HG03469 (cell line): ENCODE measurements at regions not wholly inside any gene's neighbourhood (a gene's known extent, or its start where the extent isn't known, plus 50 kb on each side); places are given as distances from the start of the nearest gene placed in this dataset.

Source experiments
- ATAC-seq: cut with Tn5 transposase; IDR thresholded peaks from one replicate; pipeline ENCODE4 v1.9.1; 2021; ENCODE audit warnings: mild to moderate bottlenecking, moderate library complexity, moderate number of reproducible peaks; ENCODE audit not compliant: unreplicated experiment

- ATAC-seq = no peak
Observed at GRCh38 chr3:107428051-107428858, 51.0 kb downstream of the CCDC54 start.

GRCh38 chr3:107429320-107430181 lies 52.3 kb downstream of the CCDC54 start:
- peak; percentile 50 for ATAC-seq

GRCh38 chr3:107430214-107430995 lies 53.2 kb downstream of the CCDC54 start:
- no peak for ATAC-seq

- ATAC-seq = no peak
Observed at GRCh38 chr3:107430996-107431245, 53.7 kb downstream of the CCDC54 start.

GRCh38 chr3:107431246-107432012 lies 54.2 kb downstream of the CCDC54 start:
- ATAC-seq = peak; percentile 47

GRCh38 chr3:107432013-107432515 lies 54.8 kb downstream of the CCDC54 start:
- ATAC-seq = no peak

- ATAC-seq = no peak
Observed at GRCh38 chr3:107432646-107433045, 55.4 kb downstream of the CCDC54 start.

GRCh38 chr3:107436029-107436428 lies 58.8 kb downstream of the CCDC54 start:
- no peak for ATAC-seq

- no peak for ATAC-seq
Observed at GRCh38 chr3:107438671-107439070, 61.4 kb downstream of the CCDC54 start.

- ATAC-seq = no peak
Observed at GRCh38 chr3:107441617-107442016, 64.4 kb downstream of the CCDC54 start.

- no peak for ATAC-seq
Observed at GRCh38 chr3:107443461-107443860, 66.2 kb downstream of the CCDC54 start.

- peak; percentile 50 for ATAC-seq
Observed at GRCh38 chr3:107446706-107447105, 69.5 kb downstream of the CCDC54 start.

GRCh38 chr3:107450254-107450893 lies 72.4 kb upstream of the BBX start:
- ATAC-seq = no peak

GRCh38 chr3:107452436-107452835 lies 70.3 kb upstream of the BBX start:
- no peak for ATAC-seq

GRCh38 chr3:107453504-107453903 lies 69.3 kb upstream of the BBX start:
- no peak for ATAC-seq

- ATAC-seq = no peak
Observed at GRCh38 chr3:107455621-107456020, 67.1 kb upstream of the BBX start.

- ATAC-seq = no peak
Observed at GRCh38 chr3:107456501-107456900, 66.3 kb upstream of the BBX start.

GRCh38 chr3:107458871-107459270 lies 63.9 kb upstream of the BBX start:
- ATAC-seq = no peak

- ATAC-seq = no peak
Observed at GRCh38 chr3:107461721-107462120, 61.0 kb upstream of the BBX start.

GRCh38 chr3:107464037-107464436 lies 58.7 kb upstream of the BBX start:
- ATAC-seq = no peak
